NT2/D1 (cell line): ENCODE measurements at regions not wholly inside any gene's neighbourhood (a gene's known extent, or its start where the extent isn't known, plus 50 kb on each side); places are given as distances from the start of the nearest gene placed in this dataset.
A peak's percentile ranks its signal among the peaks of the same experiment; 100 is the strongest.

Source experiments
- DNase-seq: peaks from one replicate; pipeline ENCODE4 v3.0.0-alpha.2; 2011; ENCODE audit warnings: low read depth, low spot score
- H3K27me3 ChIP-seq: 2 replicates; pipeline ENCODE4 v1.6.0; 2011; ENCODE audit warnings: mild to moderate bottlenecking; ENCODE audit not compliant: insufficient read length, insufficient read depth
- H3K36me3 ChIP-seq: 2 replicates; pipeline ENCODE4 v1.6.1; 2011; ENCODE audit warnings: mild to moderate bottlenecking, low read length, mixed read lengths; ENCODE audit not compliant: insufficient read depth, insufficient read length
- H3K4me1 ChIP-seq: 2 replicates; pipeline ENCODE4 v1.5.1; 2011; ENCODE audit not compliant: insufficient read depth, insufficient read length
- H3K4me3 ChIP-seq: 2 replicates; pipeline ENCODE4 v1.5.1; 2011; ENCODE audit warnings: low read depth; ENCODE audit not compliant: insufficient read length
- H3K9ac ChIP-seq: 2 replicates; pipeline ENCODE4 v1.6.0; 2011; ENCODE audit warnings: low read depth; ENCODE audit not compliant: insufficient read length
- H3K9me3 ChIP-seq: 2 replicates; pipeline ENCODE4 v1.5.1; 2011; ENCODE audit warnings: mild to moderate bottlenecking, low read length; ENCODE audit not compliant: insufficient read depth
- SUZ12 ChIP-seq: IDR thresholded peaks from 2 replicates; pipeline ENCODE4 v1.6.1; 2011; ENCODE audit not compliant: insufficient read length, insufficient read depth; ENCODE audit errors: extremely low read depth
- YY1 ChIP-seq: IDR thresholded peaks from 2 replicates; pipeline ENCODE4 v1.6.1; 2011; ENCODE audit not compliant: insufficient read length, insufficient read depth
- ZNF274 ChIP-seq: IDR thresholded peaks from 2 replicates; pipeline ENCODE4 v1.6.1; 2011; ENCODE audit warnings: mild to moderate bottlenecking, low read depth, low read length

DNA sequence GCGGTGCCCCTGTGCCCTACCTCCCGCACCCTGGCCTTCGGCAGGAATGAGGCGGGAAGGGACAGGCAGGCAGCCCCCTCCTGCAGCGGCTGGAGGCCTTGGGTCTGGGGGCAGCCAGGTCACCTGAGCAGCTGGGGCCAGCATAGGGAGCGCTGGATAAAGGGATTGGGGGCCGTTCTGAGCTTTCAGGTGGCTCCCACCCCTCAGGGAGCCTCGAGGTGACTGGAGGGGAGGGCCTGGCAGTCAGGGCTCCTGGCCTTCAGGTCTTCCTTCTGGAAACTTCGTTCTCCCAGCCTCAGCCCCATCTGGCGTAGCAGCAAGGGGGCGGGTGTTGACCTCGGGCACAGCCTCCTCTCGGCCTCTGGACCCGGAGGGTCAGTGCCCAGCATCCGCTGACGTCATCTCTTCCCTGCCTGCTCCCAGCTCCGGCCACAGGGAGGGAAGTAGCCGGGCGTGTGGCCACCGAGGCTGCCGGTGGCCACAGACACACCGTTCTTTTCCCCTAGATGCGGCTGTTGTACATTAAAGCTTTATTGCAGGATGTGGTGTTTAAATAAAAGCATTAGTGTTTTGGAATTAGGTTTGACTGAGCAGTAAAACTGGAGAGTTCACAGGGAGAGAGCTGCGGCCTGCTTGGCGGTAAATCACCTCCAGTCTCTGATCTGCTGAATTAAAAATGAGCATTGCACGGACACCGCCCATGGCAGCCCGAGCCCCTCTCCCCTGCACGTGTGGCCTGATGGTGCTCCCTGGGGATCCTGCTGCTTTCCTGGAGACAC is 80.0 kb upstream of the GATA5 start:
- no peak overlapping the region for H3K4me3 ChIP-seq
- peaks cover 51% of the 10 kb centered on the region for H3K27me3 ChIP-seq
- no peak for DNase-seq
- H3K9me3 ChIP-seq = no peaks in the 10 kb centered on the region
- TF ChIP-seq ZNF274 (no peak), SUZ12 (no peak), YY1 (no peak)
- H3K9ac ChIP-seq = peak overlapping the region; percentile 21
- H3K36me3 ChIP-seq = no peaks in the 10 kb centered on the region
- peaks cover 36% of the 10 kb centered on the region for H3K4me1 ChIP-seq

DNA sequence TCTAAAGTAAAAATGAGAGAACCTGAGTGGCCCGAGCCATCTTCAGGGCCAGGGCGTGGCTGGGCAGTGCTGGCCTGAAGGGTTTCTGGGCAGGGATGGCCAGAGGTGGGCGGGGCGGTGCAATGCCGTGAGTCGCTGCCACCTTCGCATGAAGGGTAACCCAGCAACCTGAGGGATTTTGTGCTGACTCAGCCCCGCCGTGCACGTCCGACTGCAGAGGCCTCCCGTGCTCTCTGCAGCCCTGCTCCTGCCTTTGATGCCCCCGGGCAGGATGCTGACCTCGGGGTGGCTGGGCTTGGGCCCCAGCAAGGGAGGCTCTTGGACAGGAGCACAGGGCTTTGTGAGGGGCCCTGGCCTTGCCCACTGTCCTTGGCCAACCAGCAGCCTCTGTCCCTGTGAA is 81.7 kb upstream of the GATA5 start:
- H3K27me3 ChIP-seq = peaks cover 39% of the 10 kb centered on the region
- DNase-seq = no peak
- TF ChIP-seq SUZ12 (no peak), YY1 (no peak), ZNF274 (no peak)

DNA sequence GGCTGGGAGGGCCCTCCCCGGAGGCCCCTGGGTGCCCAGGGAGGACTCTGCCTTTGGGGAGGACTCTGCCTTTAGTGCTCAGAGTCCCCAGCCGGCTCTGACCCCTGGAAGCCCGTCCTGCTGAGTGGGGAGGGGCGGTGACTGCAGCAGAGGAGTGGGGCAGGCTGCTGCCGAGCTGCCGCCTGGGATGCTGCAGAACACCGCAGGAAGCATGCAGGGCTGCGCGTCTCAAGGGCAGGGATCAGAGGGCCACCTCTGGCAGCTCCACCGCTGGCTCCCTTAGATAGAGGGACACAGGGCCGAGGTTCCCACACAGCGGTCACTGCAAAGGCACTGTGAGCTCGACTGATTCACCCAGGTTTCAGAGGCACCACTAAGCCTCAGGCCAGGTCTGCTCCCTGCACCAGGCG is 82.2 kb upstream of the GATA5 start:
- Histone ChIP-seq H3K9me3 (no peaks in the 10 kb centered on the region), H3K4me3 (no peak overlapping the region), H3K36me3 (no peaks in the 10 kb centered on the region), H3K9ac (no peak overlapping the region), H3K27me3 (peaks cover 35% of the 10 kb centered on the region), H3K4me1 (peaks cover 45% of the 10 kb centered on the region)
- TF ChIP-seq YY1 (no peak), SUZ12 (no peak), ZNF274 (no peak)
- no peak for DNase-seq

More for the DNA sequence above, 81.7 kb upstream of the GATA5 start:
- Histone ChIP-seq H3K9me3 (no peaks in the 10 kb centered on the region), H3K9ac (peak overlapping the region; percentile 32), H3K36me3 (no peaks in the 10 kb centered on the region), H3K4me3 (no peak overlapping the region), H3K4me1 (peaks cover 42% of the 10 kb centered on the region)

DNA sequence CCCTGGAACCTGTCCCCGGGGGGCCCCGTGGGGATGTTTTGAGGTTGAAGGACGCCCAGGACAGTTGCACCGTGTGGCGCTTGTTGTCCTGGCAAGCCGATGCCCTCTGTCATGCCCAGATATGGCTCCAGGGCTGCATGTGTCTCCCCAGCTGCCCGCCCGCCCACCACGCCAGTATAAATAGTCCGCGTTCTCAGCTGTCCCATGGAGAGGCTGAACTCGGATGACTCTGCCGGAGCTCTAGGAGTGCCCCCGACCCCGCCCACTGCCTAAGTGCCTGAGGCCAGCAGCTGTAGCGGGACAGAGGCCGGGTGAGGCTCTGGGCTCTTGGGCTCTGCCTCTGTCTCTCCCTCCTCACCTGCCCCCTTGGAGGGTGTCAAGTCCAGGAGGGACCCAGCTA is 83.0 kb upstream of the GATA5 start:
- TF ChIP-seq SUZ12 (no peak), YY1 (no peak), ZNF274 (no peak)
- Histone ChIP-seq H3K4me1 (peaks cover 38% of the 10 kb centered on the region), H3K9ac (peak overlapping the region; percentile 61), H3K4me3 (no peak overlapping the region), H3K27me3 (peaks cover 29% of the 10 kb centered on the region), H3K9me3 (no peaks in the 10 kb centered on the region), H3K36me3 (no peaks in the 10 kb centered on the region)
- DNase-seq = no peak

DNA sequence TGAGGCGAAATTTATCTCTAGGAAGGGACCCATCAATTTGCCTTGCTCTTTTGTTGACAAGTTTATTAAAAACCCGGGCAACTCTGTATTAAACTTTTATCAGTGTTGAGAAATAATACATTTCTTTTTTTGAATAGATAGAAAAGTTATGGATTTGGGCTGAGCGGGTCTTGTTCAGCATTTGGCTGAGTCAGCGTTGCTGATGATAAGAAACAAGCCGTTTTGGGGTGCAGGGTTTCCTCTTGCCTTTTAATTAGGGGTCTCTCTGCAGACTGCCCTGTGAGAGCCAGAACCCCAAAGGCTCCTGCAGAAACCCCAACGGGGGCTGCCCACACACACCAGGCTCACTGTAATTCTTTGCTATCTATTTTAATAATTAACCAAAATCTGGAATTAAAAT is 82.1 kb upstream of the SLCO4A1 start:
- H3K27me3 ChIP-seq = peaks cover 24% of the 10 kb centered on the region
- TF ChIP-seq SUZ12 (no peak), ZNF274 (no peak)

DNA sequence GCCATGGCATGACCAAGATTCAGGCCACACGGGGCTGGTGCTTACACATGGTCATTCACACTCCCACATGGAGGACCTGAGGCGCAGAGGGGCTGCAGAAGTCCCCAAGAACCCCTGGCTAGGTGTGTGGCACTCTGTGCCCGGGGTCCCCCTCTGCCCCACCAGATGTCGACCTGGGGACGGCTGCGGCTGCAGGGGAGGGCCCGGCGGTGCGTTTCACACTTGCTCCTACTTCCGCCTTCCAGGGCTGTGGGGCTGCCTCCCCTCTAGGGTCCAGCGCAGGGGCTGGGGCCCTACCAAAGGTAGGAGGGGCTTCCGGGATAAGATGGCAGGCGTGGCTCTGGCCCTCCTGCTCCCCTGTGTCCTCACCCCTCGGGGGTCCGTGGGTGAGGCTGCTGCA is 81.1 kb upstream of the SLCO4A1 start:
- Histone ChIP-seq H3K36me3 (no peaks in the 10 kb centered on the region), H3K9ac (peak overlapping the region; percentile 42), H3K27me3 (peaks cover 18% of the 10 kb centered on the region), H3K4me3 (no peak overlapping the region), H3K4me1 (peaks cover 36% of the 10 kb centered on the region), H3K9me3 (no peaks in the 10 kb centered on the region)
- no peak for TF ChIP-seq SUZ12
- TF ChIP-seq ZNF274 = no peak
- no peak for TF ChIP-seq YY1
- DNase-seq = no peak

More for the DNA sequence above, 82.1 kb upstream of the SLCO4A1 start:
- no peaks in the 10 kb centered on the region for H3K36me3 ChIP-seq
- DNase-seq = no peak
- no peak overlapping the region for H3K9ac ChIP-seq
- no peak overlapping the region for H3K4me3 ChIP-seq
- no peaks in the 10 kb centered on the region for H3K9me3 ChIP-seq
- H3K4me1 ChIP-seq = peaks cover 36% of the 10 kb centered on the region

DNA sequence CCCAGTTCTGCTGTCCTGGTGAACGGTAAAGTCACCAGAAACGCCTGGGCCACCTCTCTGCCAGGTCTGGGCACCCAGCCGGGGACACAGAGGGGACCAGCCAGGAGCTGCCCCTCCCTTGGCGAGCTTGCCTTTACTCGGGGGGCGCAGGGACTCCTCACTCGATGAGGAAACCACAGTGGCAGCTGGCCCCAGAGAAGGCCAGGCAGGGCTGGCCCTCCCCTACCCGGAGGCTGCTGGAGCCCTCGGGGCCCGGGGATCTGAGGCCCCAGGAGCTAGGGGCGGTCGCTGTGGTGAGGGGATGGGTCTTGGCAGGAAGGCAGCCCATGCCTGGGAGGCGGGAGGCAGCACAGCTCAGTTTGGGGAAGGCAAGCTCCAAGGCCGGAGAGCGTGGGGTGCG is 80.4 kb upstream of the SLCO4A1 start:
- H3K9me3 ChIP-seq = no peaks in the 10 kb centered on the region
- TF ChIP-seq YY1 = no peak
- no peak for TF ChIP-seq SUZ12
- no peak for TF ChIP-seq ZNF274
- DNase-seq = no peak
- H3K36me3 ChIP-seq = no peaks in the 10 kb centered on the region
- H3K27me3 ChIP-seq = peaks cover 11% of the 10 kb centered on the region
- H3K4me1 ChIP-seq = peaks cover 31% of the 10 kb centered on the region
- H3K4me3 ChIP-seq = no peak overlapping the region
- peak overlapping the region; percentile 32 for H3K9ac ChIP-seq
